ENCODE measurements at regions not wholly inside any gene's neighbourhood (a gene's known extent, or its start where the extent isn't known, plus 50 kb on each side); places are given as distances from the start of the nearest gene placed in this dataset.

GRCh38 chr12:58678753-58679152, 241.6 kb downstream of the LRIG3 start:
- Mint-ChIP-seq H3K9me3 (ENCODE audit: insufficient read depth) (no peaks in the 10 kb centered on the region), H3K27ac (no peak overlapping the region), H3K27me3 (no peaks in the 10 kb centered on the region), H3K4me1 (no peaks in the 10 kb centered on the region), H3K4me3 (no peak overlapping the region)
- H3K36me3 ChIP-seq (replicated peaks in 1 of 2; ENCODE audit: control extremely low read depth in 1 of 2, control insufficient read depth in 1 of 2, extremely low read depth in 1 of 2, insufficient read depth in 2 of 2, low read length in 1 of 2) = no peaks in the 10 kb centered on the region
- no peak for ATAC-seq (ENCODE audit: low read depth)
- CTCF ChIA-PET = no interaction called here
- intact Hi-C loops (cut with micrococcal nuclease) = no loop called here
- no peak for TF ChIP-seq EZH2 (IDR thresholded peaks at IDR 0.05; ENCODE audit: borderline replicate concordance, insufficient read depth, low read depth, low read length, poor library complexity, severe bottlenecking)
- TF ChIP-seq CTCF (IDR thresholded peaks at IDR 0.05) = no peak
- WGBS (ENCODE audit: insufficient coverage) = no CpG with 5 or more reads among the region's 2 CpGs
- no peak overlapping the region for H3K27ac ChIP-seq (ENCODE audit: low read length in 2 of 2)
- no peak for DNase-seq
- no peak overlapping the region for H3K4me2 ChIP-seq (replicated peaks; ENCODE audit: low read depth, low read length, poor library complexity, severe bottlenecking)
- no peaks in the 10 kb centered on the region for H4K20me1 ChIP-seq (ENCODE audit: control insufficient read depth, insufficient read depth, low read length, poor library complexity, severe bottlenecking)
- H3K27me3 ChIP-seq (replicated peaks in 1 of 4; ENCODE audit: control extremely low read depth in 1 of 4, control insufficient read depth in 3 of 4, insufficient read depth in 4 of 4, low read length in 3 of 4) = no peaks in the 10 kb centered on the region
- no peaks in the 10 kb centered on the region for H3K4me1 ChIP-seq (ENCODE audit: control insufficient read depth in 2 of 2, insufficient read depth in 2 of 2, low read length in 2 of 2)
- POLR2A ChIA-PET = no interaction called here
- no peaks in the 10 kb centered on the region for H3K79me2 ChIP-seq (ENCODE audit: control insufficient read depth, insufficient read depth, low read length)
- peaks cover 0 to 17% (median 3%) of the 10 kb centered on the region in 3 donors for H3K9me3 ChIP-seq (ENCODE audit: control extremely low read depth in 1 of 3, control insufficient read depth in 2 of 3, insufficient read depth in 1 of 3, low read length in 2 of 3)
- H3K4me3 ChIP-seq (ENCODE audit: control extremely low read depth in 1 of 5, extremely low read depth in 1 of 5, insufficient read depth in 1 of 5, low read depth in 2 of 5, low read length in 4 of 5) = no peak overlapping the region
- no peak overlapping the region for H2AFZ ChIP-seq (ENCODE audit: insufficient read depth, low read depth, low read length, poor library complexity, severe bottlenecking)
- H3K9ac ChIP-seq (ENCODE audit: low read length) = no peak overlapping the region

GRCh38 chr12:58681730-58682129, 238.6 kb downstream of the LRIG3 start:
- H3K4me1 Mint-ChIP-seq = no peaks in the 10 kb centered on the region

More at GRCh38 chr12:58681730-58682129, 238.6 kb downstream of the LRIG3 start:
- DNase-seq (no peak), ATAC-seq (ENCODE audit: low read depth) (no peak)
- Mint-ChIP-seq H3K27me3 (no peaks in the 10 kb centered on the region), H3K9me3 (ENCODE audit: insufficient read depth) (no peaks in the 10 kb centered on the region), H3K4me3 (no peak overlapping the region), H3K27ac (no peak overlapping the region)
- H3K9ac ChIP-seq (ENCODE audit: low read length) = no peak overlapping the region
- H2AFZ ChIP-seq (ENCODE audit: insufficient read depth, low read depth, low read length, poor library complexity, severe bottlenecking) = no peak overlapping the region
- peaks cover 0 to 15% (median 3%) of the 10 kb centered on the region in 3 donors for H3K9me3 ChIP-seq (ENCODE audit: control extremely low read depth in 1 of 3, control insufficient read depth in 2 of 3, insufficient read depth in 1 of 3, low read length in 2 of 3)
- intact Hi-C loops (cut with micrococcal nuclease) = no loop called here
- POLR2A ChIA-PET = no interaction called here
- no peaks in the 10 kb centered on the region for H3K4me1 ChIP-seq (ENCODE audit: control insufficient read depth in 2 of 2, insufficient read depth in 2 of 2, low read length in 2 of 2)
- no peaks in the 10 kb centered on the region for H4K20me1 ChIP-seq (ENCODE audit: control insufficient read depth, insufficient read depth, low read length, poor library complexity, severe bottlenecking)
- no peaks in the 10 kb centered on the region for H3K79me2 ChIP-seq (ENCODE audit: control insufficient read depth, insufficient read depth, low read length)
- WGBS (ENCODE audit: insufficient coverage) = no CpG with 5 or more reads among the region's 2 CpGs
- CTCF ChIA-PET = no interaction called here
- no peak overlapping the region for H3K27ac ChIP-seq (ENCODE audit: low read length in 2 of 2)
- H3K4me3 ChIP-seq (ENCODE audit: control extremely low read depth in 1 of 5, extremely low read depth in 1 of 5, insufficient read depth in 1 of 5, low read depth in 2 of 5, low read length in 4 of 5) = no peak overlapping the region
- H3K36me3 ChIP-seq (replicated peaks in 1 of 2; ENCODE audit: control extremely low read depth in 1 of 2, control insufficient read depth in 1 of 2, extremely low read depth in 1 of 2, insufficient read depth in 2 of 2, low read length in 1 of 2) = no peaks in the 10 kb centered on the region
- no peaks in the 10 kb centered on the region for H3K27me3 ChIP-seq (replicated peaks in 1 of 4; ENCODE audit: control extremely low read depth in 1 of 4, control insufficient read depth in 3 of 4, insufficient read depth in 4 of 4, low read length in 3 of 4)
- no peak overlapping the region for H3K4me2 ChIP-seq (replicated peaks; ENCODE audit: low read depth, low read length, poor library complexity, severe bottlenecking)
- no peak for TF ChIP-seq EZH2 (IDR thresholded peaks at IDR 0.05; ENCODE audit: borderline replicate concordance, insufficient read depth, low read depth, low read length, poor library complexity, severe bottlenecking)
- no peak for TF ChIP-seq CTCF (IDR thresholded peaks at IDR 0.05)

Measured in B cell (primary cell).